Subcutaneous abdominal adipose tissue (tissue), 5 donors: ENCODE measurements at regions not wholly inside any gene's neighbourhood (a gene's known extent, or its start where the extent isn't known, plus 50 kb on each side); places are given as distances from the start of the nearest gene placed in this dataset.

Source experiments
- H3K27ac ChIP-seq: one replicate; pipeline ENCODE4 v1.7.0; 2013; ENCODE audit warnings: low read depth, mild to moderate bottlenecking, inconsistent platforms, low read length, moderate library complexity
- H3K27me3 ChIP-seq, 5 donors: one replicate each; pipeline ENCODE4 v1.7.0; 2013; ENCODE audit warnings: low read length in 5 of 5, inconsistent platforms in 1 of 5; ENCODE audit not compliant: control insufficient read depth in 5 of 5, insufficient read depth in 4 of 5
- H3K36me3 ChIP-seq, 5 donors: one replicate each; pipeline ENCODE4 v1.7.0; 2013; ENCODE audit warnings: low read length in 5 of 5; ENCODE audit not compliant: control insufficient read depth in 5 of 5, insufficient read depth in 5 of 5
- H3K4me1 ChIP-seq, 5 donors: one replicate each; pipeline ENCODE4 v1.7.0; 2013; ENCODE audit warnings: low read length in 5 of 5, mild to moderate bottlenecking in 3 of 5, moderate library complexity in 1 of 5; ENCODE audit not compliant: control insufficient read depth in 5 of 5, insufficient read depth in 5 of 5
- H3K4me3 ChIP-seq, 5 donors: one replicate each; pipeline ENCODE4 v1.7.0; 2013; ENCODE audit warnings: low read length in 5 of 5, low read depth in 1 of 5
- H3K9ac ChIP-seq, 5 donors: one replicate each; pipeline ENCODE4 v1.7.0; 2013; ENCODE audit warnings: low read length in 5 of 5, mild to moderate bottlenecking in 4 of 5, moderate library complexity in 3 of 5
- H3K9me3 ChIP-seq, 5 donors: one replicate each; pipeline ENCODE4 v1.7.0; 2013; ENCODE audit warnings: low read length in 5 of 5; ENCODE audit not compliant: control insufficient read depth in 5 of 5
- donor health status: healthy.
- donor health status: healthy.
- donor health status: healthy.
- donor health status: healthy.
- donor health status: healthy.

DNA sequence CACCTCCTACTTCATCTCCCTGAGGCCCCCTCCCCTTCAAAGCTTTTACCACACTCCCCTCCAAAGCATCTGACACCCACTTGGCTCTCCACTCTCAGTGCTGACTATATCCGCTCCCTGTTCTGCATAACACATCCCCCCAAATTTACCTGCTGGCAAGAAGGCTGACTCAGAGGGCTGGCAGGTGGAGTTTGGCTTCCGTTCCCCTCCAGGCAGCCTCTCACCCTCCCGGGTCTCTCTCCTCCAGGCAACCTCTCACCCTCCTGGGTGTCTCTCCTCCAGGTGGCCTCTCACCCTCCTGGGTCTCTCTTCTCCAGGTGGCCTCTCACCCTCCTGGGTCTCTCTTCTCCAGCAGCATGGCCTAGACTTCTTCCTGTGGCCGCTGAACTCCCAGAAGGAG, 562.1 kb downstream of the NPHP4 start:
- Histone ChIP-seq H3K4me3 (no peak overlapping the region), H3K9me3 (no peaks in the 10 kb centered on the region), H3K9ac (no peak overlapping the region), H3K27ac (no peak overlapping the region), H3K4me1 (no peaks in the 10 kb centered on the region), H3K27me3 (peaks cover 9 to 38% (median 18%) of the 10 kb centered on the region in 5 donors), H3K36me3 (no peaks in the 10 kb centered on the region)

GRCh38 chr1:5428351-5428750, 563.9 kb downstream of the NPHP4 start:
- Histone ChIP-seq H3K36me3 (no peaks in the 10 kb centered on the region), H3K4me1 (no peaks in the 10 kb centered on the region), H3K4me3 (no peak overlapping the region), H3K9me3 (no peaks in the 10 kb centered on the region), H3K27ac (no peak overlapping the region), H3K27me3 (peaks cover 13 to 45% (median 32%) of the 10 kb centered on the region in 5 donors), H3K9ac (no peak overlapping the region)

DNA sequence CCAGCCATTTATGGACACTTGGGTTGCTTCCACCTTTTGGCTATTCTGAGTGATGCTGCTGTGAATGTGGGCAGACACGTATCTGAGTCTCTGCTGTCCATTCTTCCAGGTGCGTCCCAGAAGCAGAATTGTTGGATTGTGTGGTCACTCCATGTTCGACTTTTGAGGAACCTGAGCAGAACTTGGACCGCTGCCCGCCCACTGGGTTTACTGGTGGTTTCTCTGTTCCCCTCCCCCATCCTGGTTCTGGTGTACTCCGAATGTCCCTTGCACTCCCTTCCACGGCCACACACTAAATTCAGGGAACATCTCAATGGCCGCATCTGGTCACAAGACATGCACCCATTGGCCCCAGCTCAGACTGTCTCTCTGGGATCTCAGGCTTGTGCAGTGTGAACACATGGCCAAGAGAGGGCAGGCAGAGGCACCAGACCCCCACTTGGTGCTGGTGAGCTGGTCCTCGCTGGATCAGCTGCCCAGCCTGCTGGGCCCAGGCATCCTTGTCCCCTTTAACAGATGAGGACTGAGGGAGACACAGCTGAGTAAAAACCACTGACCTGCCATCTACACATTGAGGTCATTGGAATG, 565.1 kb downstream of the NPHP4 start:
- Histone ChIP-seq H3K9me3 (no peaks in the 10 kb centered on the region), H3K27ac (no peak overlapping the region), H3K4me3 (no peak overlapping the region), H3K9ac (no peak overlapping the region), H3K4me1 (no peaks in the 10 kb centered on the region), H3K36me3 (no peaks in the 10 kb centered on the region), H3K27me3 (peaks cover 17 to 51% (median 35%) of the 10 kb centered on the region in 5 donors)

- Histone ChIP-seq H3K9ac (no peak overlapping the region), H3K4me3 (no peak overlapping the region), H3K9me3 (no peaks in the 10 kb centered on the region), H3K27me3 (peaks cover 17 to 50% (median 34%) of the 10 kb centered on the region in 5 donors), H3K27ac (no peak overlapping the region), H3K36me3 (no peaks in the 10 kb centered on the region), H3K4me1 (peaks cover 0 to 2% (median 0%) of the 10 kb centered on the region in 5 donors)
Observed at GRCh38 chr1:5424802-5425703, 567.2 kb downstream of the NPHP4 start.

GRCh38 chr1:5423109-5423508, 569.1 kb downstream of the NPHP4 start:
- no peak overlapping the region for H3K4me3 ChIP-seq
- H3K9ac ChIP-seq, result no peak overlapping the region
- peaks cover 0 to 2% (median 0%) of the 10 kb centered on the region in 5 donors for H3K4me1 ChIP-seq
- H3K27ac ChIP-seq, result no peak overlapping the region
- no peaks in the 10 kb centered on the region for H3K36me3 ChIP-seq
- H3K9me3 ChIP-seq, result no peaks in the 10 kb centered on the region
- H3K27me3 ChIP-seq, result peaks cover 15 to 48% (median 34%) of the 10 kb centered on the region in 5 donors

- Histone ChIP-seq H3K36me3 (no peaks in the 10 kb centered on the region), H3K4me1 (peaks cover 0 to 2% (median 0%) of the 10 kb centered on the region in 5 donors), H3K4me3 (no peak overlapping the region), H3K27me3 (peaks cover 4 to 22% (median 21%) of the 10 kb centered on the region in 5 donors), H3K9ac (no peak overlapping the region), H3K27ac (no peak overlapping the region), H3K9me3 (no peaks in the 10 kb centered on the region)
Observed at GRCh38 chr1:5419501-5419900, 572.7 kb downstream of the NPHP4 start.

DNA sequence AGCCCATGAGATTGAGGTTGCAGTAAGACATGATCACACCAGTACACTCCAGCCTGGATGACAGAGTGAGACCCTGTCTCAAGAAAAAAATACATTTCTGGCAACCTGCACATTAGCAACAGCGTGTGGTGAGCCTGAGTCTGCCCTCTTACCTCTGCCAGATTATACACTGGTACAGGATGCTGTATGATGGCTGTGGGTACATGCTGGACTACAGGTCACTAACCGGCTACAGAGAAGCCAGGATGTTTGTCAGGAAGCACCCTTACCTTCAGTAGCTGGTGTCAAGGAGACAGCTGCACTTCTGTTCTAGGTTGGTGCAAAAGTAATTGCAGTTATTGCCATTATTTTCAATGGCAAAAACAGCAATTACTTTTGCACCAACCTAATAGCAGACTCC, 575.7 kb downstream of the NPHP4 start:
- no peaks in the 10 kb centered on the region for H3K9me3 ChIP-seq
- no peaks in the 10 kb centered on the region for H3K36me3 ChIP-seq
- H3K27me3 ChIP-seq, result peaks cover 0 to 16% (median 7%) of the 10 kb centered on the region in 5 donors
- peaks cover 0 to 2% (median 0%) of the 10 kb centered on the region in 5 donors for H3K4me1 ChIP-seq
- no peak overlapping the region for H3K4me3 ChIP-seq
- no peak overlapping the region for H3K27ac ChIP-seq
- no peak overlapping the region for H3K9ac ChIP-seq

GRCh38 chr1:5415606-5416005, 576.6 kb downstream of the NPHP4 start:
- no peaks in the 10 kb centered on the region for H3K36me3 ChIP-seq
- no peak overlapping the region for H3K4me3 ChIP-seq
- peaks cover 0 to 11% (median 7%) of the 10 kb centered on the region in 5 donors for H3K27me3 ChIP-seq
- no peak overlapping the region for H3K27ac ChIP-seq
- no peak overlapping the region for H3K9ac ChIP-seq
- H3K4me1 ChIP-seq, result no peaks in the 10 kb centered on the region
- no peaks in the 10 kb centered on the region for H3K9me3 ChIP-seq

DNA sequence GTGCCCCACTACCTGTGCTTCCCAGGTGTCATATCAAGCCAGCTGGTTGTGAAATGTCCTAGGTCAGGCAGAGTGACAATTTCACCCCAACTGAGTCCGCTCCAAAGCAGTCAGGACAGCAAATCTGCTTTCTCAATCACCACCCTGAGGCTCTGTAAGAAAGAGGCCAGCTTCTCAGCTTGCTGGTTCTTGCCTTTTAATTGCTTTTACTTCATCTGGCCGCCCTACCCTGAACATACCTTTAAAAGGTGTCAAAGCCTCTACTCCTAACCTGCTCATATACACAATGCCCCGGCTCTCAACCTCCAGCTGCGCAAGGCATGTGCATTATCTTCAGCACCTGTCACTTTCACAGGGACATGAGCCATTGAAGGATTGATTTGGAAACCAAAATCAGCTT, 581.6 kb downstream of the NPHP4 start:
- Histone ChIP-seq H3K27ac (no peak overlapping the region), H3K27me3 (peaks cover 0 to 12% (median 7%) of the 10 kb centered on the region in 5 donors), H3K4me3 (no peak overlapping the region), H3K36me3 (no peaks in the 10 kb centered on the region), H3K9me3 (peaks cover 0 to 3% (median 0%) of the 10 kb centered on the region in 5 donors), H3K9ac (no peak overlapping the region), H3K4me1 (no peaks in the 10 kb centered on the region)

GRCh38 chr1:5408401-5408800, 583.8 kb downstream of the NPHP4 start:
- peaks cover 0 to 2% (median 0%) of the 10 kb centered on the region in 5 donors for H3K4me1 ChIP-seq
- no peaks in the 10 kb centered on the region for H3K36me3 ChIP-seq
- H3K27me3 ChIP-seq, result peaks cover 0 to 16% (median 3%) of the 10 kb centered on the region in 5 donors
- H3K27ac ChIP-seq, result no peak overlapping the region
- peaks cover 0 to 3% (median 0%) of the 10 kb centered on the region in 5 donors for H3K9me3 ChIP-seq
- H3K9ac ChIP-seq, result no peak overlapping the region
- no peak overlapping the region for H3K4me3 ChIP-seq
